Erythroblast (primary cell): ENCODE measurements at regions not wholly inside any gene's neighbourhood (a gene's known extent, or its start where the extent isn't known, plus 50 kb on each side); places are given as distances from the start of the nearest gene placed in this dataset.

Experiments
- GATA1 ChIP-seq: IDR thresholded peaks from 2 replicates; pipeline ENCODE4 v1.6.1; 2011; ENCODE audit warnings: low read depth, mild to moderate bottlenecking, control low read depth, low read length, moderate library complexity
- POLR2A ChIP-seq: IDR thresholded peaks from 2 replicates; pipeline ENCODE4 v1.6.1; 2011; ENCODE audit warnings: mild to moderate bottlenecking, low read length

- TF ChIP-seq POLR2A (no peak), GATA1 (no peak)
Observed at GRCh38 chr22:47331750-47332149, 569.3 kb downstream of the TBC1D22A start.
